HG03521 (cell line): ENCODE measurements at regions not wholly inside any gene's neighbourhood (a gene's known extent, or its start where the extent isn't known, plus 50 kb on each side); places are given as distances from the start of the nearest gene placed in this dataset.

Experiments used
- ATAC-seq: cut with Tn5 transposase; IDR thresholded peaks from one replicate; pipeline ENCODE4 v1.9.1; 2021; ENCODE audit warnings: mild to moderate bottlenecking, moderate library complexity; ENCODE audit not compliant: unreplicated experiment

DNA sequence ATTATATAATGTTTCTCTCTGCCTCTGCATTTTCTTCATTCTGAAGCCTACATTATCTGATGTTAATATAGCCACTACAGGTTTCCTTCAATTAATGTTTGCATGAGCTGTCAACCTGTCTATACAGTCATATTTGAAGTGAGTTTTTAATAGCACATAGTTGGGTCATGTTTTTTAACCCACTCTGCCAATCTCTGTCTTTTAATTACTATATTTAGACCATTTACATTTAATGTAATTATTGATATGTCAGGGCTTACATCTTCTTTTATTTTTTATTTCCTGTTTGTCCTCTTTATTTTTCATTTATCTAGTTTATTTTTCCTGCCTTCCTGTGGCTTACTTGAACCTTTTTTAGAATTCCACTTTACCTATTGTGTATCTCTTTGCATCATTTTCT, 124.3 kb upstream of the PDE1C start:
- no peak for ATAC-seq

DNA sequence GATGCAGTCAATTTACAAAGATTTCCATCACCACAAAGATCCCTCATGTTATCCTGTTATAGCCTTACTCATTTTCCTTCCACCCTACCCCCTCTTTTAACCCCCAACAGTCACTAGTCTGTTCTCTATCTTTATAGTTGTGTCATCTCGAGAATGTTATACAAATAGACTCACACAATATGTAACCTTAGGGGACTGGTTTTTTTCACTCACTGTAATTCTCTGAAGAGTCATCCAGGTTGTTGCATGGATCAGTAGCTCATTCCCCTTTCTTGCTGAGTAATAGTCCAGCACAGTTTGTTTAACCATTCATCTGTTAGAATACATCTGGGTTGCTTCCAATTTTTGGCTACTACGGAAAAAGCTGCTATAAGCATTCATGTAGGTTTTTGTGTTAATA, 121.1 kb upstream of the PDE1C start:
- no peak for ATAC-seq

DNA sequence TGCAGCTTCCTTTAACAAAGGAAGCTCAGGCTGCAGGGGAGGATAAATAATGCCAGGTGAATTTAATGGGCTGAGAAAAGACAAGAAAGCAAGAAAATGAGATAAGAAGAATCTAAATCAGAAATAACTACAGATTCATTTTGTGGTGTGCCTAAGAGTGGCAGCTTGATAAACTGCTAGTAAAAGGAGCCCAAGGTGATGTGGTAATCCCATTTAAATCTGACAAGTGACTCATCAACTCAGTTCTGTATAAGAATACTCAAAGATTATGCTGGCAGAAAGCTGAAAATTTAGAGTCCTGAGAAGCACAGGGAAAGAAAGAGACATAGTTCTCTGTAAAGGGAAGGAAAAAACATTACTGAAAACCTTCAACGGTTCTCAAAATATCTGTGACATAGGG, 109.4 kb upstream of the PDE1C start:
- no peak for ATAC-seq

DNA sequence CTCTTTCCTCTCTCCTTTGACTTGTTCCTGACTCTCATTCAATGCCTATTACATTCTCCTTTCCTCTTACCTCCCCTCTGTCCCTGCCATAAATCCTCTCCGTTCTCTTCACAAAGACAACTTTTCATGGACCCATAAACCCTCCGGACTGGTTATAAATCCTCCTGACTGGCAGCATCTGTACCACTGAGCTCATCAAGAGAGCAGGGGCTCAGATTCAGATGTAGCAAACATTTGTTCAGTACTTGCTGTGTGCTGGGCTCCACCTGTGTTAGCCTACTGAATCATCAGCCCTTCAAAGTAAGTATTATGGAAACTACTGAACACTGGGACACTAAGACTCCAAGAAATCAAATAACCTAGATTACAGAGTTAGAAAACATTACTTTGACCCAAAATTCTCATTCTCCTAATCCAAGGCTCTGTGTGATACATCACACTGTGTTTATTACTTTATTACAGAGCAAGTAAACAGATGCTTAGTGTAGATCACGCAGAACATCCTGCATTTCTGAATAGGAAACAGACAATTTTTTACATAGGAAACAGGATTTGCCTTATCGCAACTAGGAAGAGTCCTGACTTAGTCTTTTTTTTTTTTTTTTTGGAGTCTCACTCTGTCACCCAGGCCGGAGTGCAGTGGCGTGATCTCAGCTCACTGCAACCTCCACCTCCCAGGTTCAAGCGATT, 108.6 kb upstream of the PDE1C start:
- ATAC-seq = no peak

DNA sequence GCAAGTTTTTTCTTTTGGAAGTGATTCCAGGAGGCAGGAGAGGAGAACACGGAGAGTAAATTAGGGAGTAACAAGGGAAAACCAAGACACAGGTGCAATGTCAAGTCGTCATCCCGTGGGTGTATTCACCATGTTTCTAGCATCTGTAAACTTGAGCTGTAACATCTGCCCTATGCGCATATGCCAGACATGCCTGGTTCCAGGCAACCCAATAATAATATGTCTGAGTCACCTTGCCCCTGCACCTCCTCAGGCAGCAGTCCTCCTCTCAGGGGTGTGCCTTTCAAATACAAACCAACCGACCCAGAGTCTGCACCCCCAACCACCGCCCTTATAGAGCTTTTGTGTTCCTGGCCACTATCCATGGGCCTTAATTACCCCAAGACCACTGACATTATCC, 107.0 kb upstream of the PDE1C start:
- no peak for ATAC-seq

DNA sequence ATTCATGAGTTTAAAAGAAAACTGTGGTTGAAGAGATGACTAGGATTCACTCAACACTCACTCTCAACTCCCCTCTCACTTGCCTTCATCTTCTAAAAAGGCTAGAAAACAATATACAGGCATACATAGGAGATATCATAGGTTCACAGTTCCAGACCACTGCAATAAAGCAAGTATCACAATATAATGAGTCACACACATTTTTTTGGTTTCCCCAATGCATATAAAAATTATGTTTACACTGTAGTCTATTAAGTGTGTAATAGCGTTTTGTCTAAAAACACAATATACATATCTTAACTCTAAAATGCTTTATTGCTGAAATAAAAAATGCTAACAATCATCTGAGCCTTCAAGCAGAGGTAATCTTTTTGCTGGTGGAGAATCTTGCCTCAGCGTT, 104.9 kb upstream of the PDE1C start:
- ATAC-seq = no peak

DNA sequence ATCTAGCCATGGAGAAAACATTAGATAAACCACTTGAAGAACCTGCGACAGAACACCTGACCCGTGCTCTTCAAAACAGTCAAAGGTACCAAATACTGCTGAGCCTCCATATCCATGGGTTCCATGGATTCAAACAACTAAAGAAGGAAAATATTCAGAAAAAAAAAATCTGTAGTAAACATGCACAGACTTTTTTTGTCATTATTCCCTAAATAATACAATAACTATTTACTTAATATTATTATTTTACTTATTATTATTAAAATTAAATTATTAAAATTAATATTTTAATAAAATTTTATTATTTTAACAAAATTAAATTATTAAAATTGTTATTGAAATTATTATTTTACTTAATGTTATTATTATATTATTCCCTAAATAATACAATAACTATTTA, 101.0 kb upstream of the PDE1C start:
- no peak for ATAC-seq

DNA sequence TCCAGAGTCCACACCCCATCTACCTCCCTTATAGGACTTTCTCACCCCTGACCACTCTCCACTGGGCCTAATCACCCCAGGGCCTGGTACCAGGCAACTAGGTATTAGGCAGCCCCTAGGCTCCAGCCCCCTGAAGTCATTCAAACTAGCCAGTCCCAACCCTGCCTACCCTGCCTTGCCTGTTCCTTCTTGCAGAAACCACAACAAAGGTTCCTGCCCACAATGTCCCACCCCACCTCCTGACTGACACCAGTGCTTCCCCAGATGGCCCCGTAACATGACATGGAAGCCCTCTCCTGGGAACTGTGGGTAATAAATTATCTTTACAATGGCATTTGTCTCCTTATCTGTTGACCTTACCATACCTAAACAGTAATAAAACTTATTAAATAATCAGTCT, 100.6 kb upstream of the PDE1C start:
- no peak for ATAC-seq

DNA sequence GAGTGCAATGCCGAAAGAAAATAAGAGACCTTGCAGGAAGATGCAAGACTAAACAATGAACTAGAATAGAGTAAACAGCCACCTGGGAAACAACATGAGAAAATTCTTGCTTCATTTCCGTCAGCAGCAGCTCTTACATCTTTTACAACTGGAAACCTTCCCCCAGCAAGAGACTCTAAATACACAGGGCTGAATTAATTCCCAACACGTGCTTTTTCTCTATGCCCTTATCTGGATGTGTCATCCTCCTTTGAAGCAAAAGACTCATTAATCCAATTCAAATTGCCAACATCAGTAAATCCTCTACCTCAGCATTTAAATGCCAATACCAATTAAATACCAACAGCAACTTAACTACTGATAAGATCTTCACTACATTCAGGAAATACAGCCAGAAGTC, 99.0 kb upstream of the PDE1C start:
- no peak for ATAC-seq

DNA sequence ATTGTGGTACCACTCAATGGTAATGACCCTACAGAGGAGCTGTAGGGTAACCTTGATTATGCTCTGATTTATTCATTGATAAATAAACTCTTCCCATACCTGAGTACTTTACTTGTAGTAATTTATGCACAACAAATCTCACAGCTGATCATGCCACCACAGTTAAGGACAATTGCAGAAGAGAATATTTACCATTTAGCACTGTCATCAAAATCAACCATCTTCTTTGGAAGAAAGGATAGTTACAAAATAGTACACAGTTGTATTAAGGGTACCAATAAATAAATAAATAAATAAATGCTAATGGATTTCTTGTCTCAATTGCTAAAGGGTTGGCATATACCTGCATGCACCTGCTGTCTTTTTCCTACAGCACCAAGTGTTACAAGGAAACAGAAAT, 97.6 kb upstream of the PDE1C start:
- no peak for ATAC-seq

DNA sequence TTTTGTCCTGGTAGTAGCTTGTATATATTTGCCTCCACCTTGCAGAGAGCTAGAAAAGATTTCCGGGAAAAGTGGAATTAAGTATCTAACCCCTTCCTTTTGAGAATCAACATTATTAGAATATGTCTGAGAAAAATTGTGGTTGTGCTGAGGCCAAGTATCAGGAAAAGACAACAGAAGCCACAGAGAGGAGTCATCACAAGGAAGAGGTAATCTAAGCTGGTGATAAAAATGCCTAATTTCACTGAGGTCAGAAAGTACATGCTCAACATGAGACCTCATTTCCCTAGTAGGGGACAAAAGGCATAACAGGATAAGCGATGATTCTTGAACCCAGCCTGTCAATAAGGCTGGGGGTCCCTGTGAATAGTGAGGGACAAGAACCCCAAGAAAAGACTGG, 97.0 kb upstream of the PDE1C start:
- ATAC-seq = no peak

DNA sequence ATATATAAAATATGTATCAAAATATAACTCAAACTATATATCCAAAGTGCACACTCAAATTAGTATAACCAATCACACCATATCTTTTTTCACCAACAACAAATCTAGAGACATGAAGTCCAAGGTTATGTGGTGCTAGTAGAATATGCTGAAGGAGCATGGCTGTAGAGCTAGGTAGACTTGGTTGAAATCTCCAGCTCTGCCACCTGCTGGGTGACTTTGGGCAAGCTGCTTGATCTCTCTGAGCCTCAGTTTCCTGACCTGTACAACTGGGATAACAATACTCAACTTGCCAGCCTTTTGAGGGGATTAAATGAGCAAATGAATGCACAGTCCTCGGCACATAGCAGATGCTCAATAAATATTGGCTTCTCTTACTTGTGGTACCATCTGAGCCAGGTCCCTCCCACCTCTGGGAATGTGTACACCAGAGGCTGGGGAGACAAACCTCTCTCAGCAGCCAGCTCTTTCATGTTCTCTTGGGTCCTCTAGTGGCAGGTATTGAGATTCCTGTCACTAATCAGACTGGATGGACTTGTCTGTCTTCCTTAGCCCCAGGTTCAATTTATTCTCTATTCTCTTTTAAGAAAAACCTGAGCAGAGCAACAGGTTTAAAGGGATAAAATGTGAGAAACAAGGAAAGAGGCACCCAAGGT, 94.3 kb upstream of the PDE1C start:
- ATAC-seq = no peak

DNA sequence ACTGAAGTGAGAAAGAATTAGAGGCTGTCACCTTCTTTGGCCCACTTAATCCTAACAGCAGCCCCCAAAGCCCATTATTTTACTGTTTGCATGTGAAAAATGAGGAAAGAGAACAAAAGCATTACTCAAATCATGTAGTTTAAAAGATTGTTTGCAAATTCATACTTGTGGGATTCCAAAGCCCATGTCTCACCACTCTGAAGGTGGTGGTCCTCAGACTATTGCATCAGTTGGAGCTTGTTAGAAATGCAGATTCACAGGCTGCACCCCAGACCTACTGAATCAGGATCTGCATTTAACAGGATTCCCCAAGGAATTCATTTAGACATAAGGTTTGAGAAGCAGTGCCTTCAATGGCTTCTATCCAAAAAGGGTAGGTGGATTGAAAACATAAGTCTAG, 93.7 kb upstream of the PDE1C start:
- no peak for ATAC-seq

DNA sequence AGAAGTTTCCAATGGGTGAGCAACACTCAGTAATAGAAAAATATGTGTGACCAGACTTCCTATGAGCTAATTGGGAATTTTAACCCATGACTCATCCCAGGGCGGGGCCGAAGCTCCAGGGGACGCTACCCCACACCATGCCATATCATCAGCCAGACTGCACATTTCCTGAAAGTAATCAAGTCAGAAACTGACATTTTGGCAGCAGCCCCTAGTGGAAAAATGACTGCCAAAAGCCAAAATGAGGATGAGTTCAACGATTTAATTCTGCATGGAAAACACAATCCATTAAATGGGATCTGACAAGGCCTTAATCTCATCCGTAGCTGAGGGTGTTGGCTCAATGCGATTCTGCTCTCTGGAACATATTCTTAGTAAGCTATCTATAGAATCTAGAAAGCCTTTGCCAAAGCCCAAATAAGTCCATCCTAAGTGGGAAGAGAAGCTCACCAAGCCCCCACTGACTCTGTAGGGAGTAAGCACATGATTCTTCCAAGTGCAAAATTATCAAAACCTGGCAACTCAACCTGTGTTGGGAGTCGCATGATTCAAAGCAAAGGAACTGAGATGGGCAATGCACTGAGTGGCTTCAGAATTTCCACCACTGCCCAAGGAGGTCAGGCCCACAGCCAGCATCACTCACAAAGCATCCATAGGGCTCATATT, 93.1 kb upstream of the PDE1C start:
- ATAC-seq = no peak

DNA sequence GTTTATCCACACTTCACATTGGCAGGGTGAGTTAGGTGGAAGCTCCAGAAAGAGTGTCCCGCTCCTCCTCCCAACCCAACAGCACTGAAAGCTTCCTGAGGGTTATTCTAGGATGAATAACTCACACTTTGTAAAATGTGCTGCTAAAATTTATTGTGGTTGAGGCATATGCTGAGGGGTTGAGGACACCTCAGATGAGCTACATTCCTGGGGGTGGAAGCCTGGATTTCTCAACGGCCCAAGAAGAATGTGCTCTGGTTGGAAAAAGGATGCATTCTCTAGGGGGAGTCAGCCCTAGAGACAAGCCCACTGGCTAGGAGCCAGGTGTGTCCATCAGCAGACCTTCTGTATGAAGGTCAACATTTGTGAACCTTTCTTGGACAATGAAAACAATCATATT, 91.5 kb upstream of the PDE1C start:
- ATAC-seq = no peak

DNA sequence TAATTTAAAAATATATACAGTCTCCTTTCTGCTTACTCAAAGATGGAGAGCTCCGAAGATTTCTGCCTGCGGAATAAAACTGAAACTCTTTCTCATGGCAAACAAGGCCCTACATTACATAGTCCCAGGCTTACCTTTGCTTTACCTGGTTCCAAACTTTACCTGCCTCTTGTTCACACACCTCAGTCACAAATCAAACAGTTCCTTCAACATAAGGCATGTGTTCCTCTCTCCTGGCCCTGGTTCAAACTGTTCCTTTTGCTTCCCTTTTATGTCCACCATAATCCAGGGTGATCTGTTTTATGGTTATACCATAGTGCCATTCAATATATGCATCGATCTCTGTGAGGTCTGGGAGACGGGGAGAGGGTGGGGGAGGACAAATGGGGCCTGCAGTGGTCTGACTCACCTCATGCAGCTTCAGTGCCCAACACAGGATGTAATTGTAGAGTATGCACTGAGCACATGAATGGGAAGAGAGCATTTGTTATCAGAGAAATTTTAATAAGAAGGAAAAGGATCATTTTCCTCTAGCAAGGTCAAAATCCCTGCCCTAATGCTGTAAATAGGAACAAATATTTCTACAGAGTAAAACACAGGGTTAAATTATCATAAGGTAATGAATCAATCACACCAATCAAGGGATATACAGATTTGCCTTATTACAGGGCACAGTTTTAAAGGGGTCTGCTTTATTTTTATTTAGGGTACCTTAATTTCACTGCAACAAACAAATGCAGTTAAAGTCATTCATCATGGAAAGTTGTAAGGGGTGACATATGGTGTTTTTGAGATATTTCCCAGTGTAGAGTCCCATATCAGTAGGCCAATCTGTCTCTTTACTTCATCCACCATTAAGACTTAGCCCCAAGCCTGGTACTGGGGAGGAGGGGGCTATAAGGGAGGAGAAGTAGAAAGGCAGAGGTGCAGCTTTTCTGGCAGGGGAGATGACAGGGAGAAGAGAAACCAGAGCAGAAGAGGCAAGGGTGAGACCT, 88.8 kb upstream of the PDE1C start:
- no peak for ATAC-seq

DNA sequence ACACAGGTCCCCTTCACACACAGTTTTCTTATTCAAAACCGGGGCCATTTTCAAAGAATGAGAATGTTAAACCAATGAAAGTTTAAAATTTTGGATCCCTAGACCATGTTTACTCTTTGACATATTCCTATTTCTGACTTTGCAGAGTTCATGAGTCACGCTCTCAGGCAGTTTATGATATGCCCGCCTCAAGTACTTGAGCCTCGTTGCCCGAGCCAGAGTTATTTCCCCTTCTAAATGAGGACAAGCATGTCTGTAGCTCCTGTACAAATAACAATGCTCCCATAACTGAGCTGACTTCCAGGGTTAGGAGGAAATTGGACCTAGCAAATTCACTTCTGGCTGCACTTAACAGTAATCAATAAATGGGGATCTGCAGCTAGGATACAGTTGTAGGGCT, 87.9 kb upstream of the PDE1C start:
- no peak for ATAC-seq

DNA sequence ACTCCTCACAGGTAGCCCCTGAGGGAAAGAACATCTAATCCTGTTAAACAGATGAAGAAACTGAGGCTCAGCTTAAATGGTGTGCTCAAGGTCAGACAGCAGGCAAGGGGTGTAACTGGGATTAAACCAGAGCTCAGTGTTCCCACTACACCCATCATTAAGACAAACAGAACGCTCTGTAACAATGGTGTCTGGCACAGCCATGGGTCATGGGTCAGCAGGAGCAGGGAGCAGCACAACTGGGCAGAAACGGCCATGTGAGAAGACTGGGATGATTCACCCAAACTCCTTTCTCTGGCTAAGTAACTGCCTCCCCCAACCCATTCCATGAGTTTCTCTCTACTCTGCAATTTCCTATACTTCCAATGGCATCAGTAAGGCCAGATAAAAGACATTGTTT, 85.5 kb upstream of the PDE1C start:
- ATAC-seq = no peak

DNA sequence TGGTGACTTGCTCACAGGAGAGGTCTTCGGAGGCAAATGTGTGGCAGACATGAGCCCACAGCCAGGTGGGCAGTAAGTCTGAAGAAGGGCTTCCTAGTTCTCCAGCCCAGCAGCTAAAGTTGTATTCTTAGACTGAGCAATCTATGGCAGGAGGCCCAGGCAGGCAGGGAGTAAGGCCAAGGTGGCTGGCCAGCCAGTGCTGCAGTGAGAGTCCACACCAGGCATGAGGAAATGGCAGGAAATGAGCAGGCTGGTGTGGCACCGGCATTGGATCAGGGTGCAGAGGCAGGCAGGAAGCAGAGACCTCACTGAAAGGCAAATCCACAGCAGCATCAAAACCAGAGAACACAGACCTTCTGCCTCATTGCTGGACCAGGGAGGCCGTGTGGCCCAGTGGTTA, 84.6 kb upstream of the PDE1C start:
- no peak for ATAC-seq

DNA sequence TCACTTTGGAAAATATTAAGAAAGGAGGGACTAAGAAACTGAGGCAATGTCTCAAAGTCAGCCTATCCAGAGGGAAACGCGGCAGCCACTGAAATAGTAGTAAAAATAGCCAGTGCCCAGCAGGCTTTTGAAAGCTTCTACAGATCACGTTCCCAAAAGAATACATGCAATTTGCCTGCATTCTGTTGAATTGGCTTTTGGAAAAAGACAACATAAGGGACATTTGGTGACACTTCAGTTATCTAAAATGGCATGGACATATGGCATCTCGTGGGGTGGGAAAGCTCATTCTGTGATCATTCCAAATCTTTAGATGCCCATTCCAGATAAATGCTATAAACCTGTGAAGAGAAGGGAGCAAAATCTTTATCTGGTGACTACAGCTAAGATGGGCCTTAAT, 82.8 kb upstream of the PDE1C start:
- ATAC-seq = no peak

DNA sequence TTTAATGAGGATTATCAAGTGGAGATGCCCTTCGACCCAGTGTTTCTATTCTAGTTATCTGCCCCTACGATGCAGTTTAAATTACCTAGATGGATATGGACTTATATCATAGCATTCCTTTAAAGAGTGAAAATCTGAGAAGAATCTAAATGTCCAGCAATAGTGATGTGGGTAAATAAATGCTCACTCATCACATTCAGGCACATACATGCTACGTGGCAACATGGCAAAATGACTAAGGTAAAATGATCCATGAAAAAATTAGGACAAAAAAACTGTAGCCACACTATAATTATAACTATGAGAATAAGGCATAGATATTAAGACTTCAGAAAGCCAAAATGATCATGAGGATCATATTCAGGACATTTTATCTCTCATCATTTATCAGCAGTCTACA, 82.4 kb upstream of the PDE1C start:
- no peak for ATAC-seq
